K562 (cell line): ENCODE measurements at regions not wholly inside any gene's neighbourhood (a gene's known extent, or its start where the extent isn't known, plus 50 kb on each side); places are given as distances from the start of the nearest gene placed in this dataset.

Experiments
- ATAC-seq: fragments of 200-7000 bp; cut with Tn5 transposase; 3 replicates; pipeline ENCODE4 v1.9.1; 2020; ENCODE audit warnings: moderate library complexity
- BruUV-seq: library from RNA; stranded (reverse); fragments of 400-500 nt; replicated peaks from 2 replicates; lab custom pipeline; 2021; lab: Mats Ljungman, UMichigan
- CTCF ChIA-PET: fragments of 300-600 bp; formaldehyde crosslinking; extraction: SDS; loops from one replicate; lab custom pipeline; 2021; ENCODE audit warnings: low intra/inter-chr PET ratio; lab: Yijun Ruan, JAX
- POLR2A ChIA-PET: fragments of 300-600, 350-650 bp; sonication (Branson Sonifier 250); formaldehyde crosslinking; extraction: SDS; loops from one replicate; lab custom pipeline; 2021; ENCODE audit warnings: antibody characterized with exemption, inconsistent platforms; lab: Yijun Ruan, JAX
- DNase-seq, 4 experiments: peaks; one replicate each; pipeline versions ENCODE4 v3.0.0 to v3.0.0-alpha.2; 2011 to 2018; ENCODE audit warnings: low spot score in 3 of 4, mixed read lengths in 3 of 4; ENCODE audit errors: extremely low read depth in 1 of 4
- FAIRE-seq: peaks from 2 replicates; lab custom pipeline; 2011; peaks lifted over from hg19 to GRCh38; lab: Jason Lieb, UNC
- H2AFZ ChIP-seq: 2 replicates; pipeline ENCODE4 v1.6.0; 2011; ENCODE audit warnings: low read depth, low read length, control low read depth, inconsistent platforms
- H3K27ac ChIP-seq: fragments of 200-600 bp; 3 replicates; pipeline ENCODE4 v1.8.0; 2011; ENCODE audit warnings: low read depth, mild to moderate bottlenecking, control low read depth, inconsistent platforms, low read length, moderate library complexity, mixed read lengths; ENCODE audit errors: extremely low read depth
- H3K27me3 ChIP-seq, 2 experiments: fragments of 300-600 bp in 1 of 2; 2 replicates in 1 of 2; 3 replicates in 1 of 2; pipeline versions ENCODE4 v1.6.0 to v1.8.0; 2011; ENCODE audit warnings: inconsistent platforms in 2 of 2, low read length in 2 of 2, mild to moderate bottlenecking in 1 of 2, mixed read lengths in 1 of 2, moderate library complexity in 1 of 2; ENCODE audit not compliant: control insufficient read depth in 2 of 2, insufficient read depth in 2 of 2
- H3K36me3 ChIP-seq: fragments of 300-600 bp; 3 replicates; pipeline ENCODE4 v1.8.0; 2011; ENCODE audit warnings: mild to moderate bottlenecking, low read length, inconsistent platforms; ENCODE audit not compliant: control insufficient read depth, insufficient read depth
- H3K4me1 ChIP-seq, 2 experiments: fragments of 200-600 bp in 1 of 2; replicated peaks in 1 of 2; 2 replicates in 1 of 2; 3 replicates in 1 of 2; pipeline versions ENCODE4 v1.5.1 to v1.8.0; 2011; ENCODE audit warnings: inconsistent platforms in 2 of 2, low read length in 2 of 2, mild to moderate bottlenecking in 1 of 2, mixed read lengths in 1 of 2, moderate library complexity in 1 of 2; ENCODE audit not compliant: control insufficient read depth in 2 of 2, insufficient read depth in 2 of 2
- H3K4me2 ChIP-seq: 2 replicates; pipeline ENCODE4 v1.6.1; 2011; ENCODE audit warnings: low read length, control low read depth, inconsistent platforms, mixed read lengths; ENCODE audit not compliant: insufficient read depth
- H3K4me3 ChIP-seq: fragments of 200-600 bp; sonication (generic), shearing (Covaris generic); 2 replicates; pipeline ENCODE4 v1.5.1; 2016; ENCODE audit warnings: control low read depth, inconsistent platforms
- H3K79me2 ChIP-seq: fragments of 200-600 bp; 3 replicates; pipeline ENCODE4 v1.8.0; 2011; ENCODE audit warnings: low read length, inconsistent platforms; ENCODE audit not compliant: control insufficient read depth, insufficient read depth
- H3K9ac ChIP-seq, 2 experiments: 2 replicates each; pipeline versions ENCODE4 v1.6.0 to v1.6.1; 2011; ENCODE audit warnings: low read depth in 2 of 2, low read length in 2 of 2, control low read depth in 1 of 2, inconsistent platforms in 1 of 2, mild to moderate bottlenecking in 1 of 2, mixed read lengths in 1 of 2; ENCODE audit not compliant: insufficient read depth in 1 of 2
- H3K9me1 ChIP-seq: one replicate; pipeline ENCODE4 v1.6.0; 2011; ENCODE audit warnings: inconsistent platforms, mild to moderate bottlenecking, low read length, moderate library complexity; ENCODE audit not compliant: control insufficient read depth, insufficient read depth
- H3K9me3 ChIP-seq: replicated peaks from 2 replicates; pipeline ENCODE4 v1.5.1; 2011; ENCODE audit warnings: low read depth, low read length, inconsistent platforms; ENCODE audit not compliant: control insufficient read depth, insufficient read depth
- H4K20me1 ChIP-seq: replicated peaks from 2 replicates; pipeline ENCODE4 v1.6.1; 2011; ENCODE audit warnings: low read length, inconsistent platforms, mixed read lengths; ENCODE audit not compliant: control insufficient read depth, insufficient read depth
- ATF3 ChIP-seq, 2 experiments: fragments of 450-650 bp in 1 of 2; sonication (generic) in 1 of 2; formaldehyde crosslinking in 1 of 2; IDR thresholded peaks in 1 of 2; conservative IDR thresholded peaks in 1 of 2; 2 replicates each; pipeline versions ENCODE4 v1.6.1 to v1.8.1; 2016 to 2023; ENCODE audit warnings: mild to moderate bottlenecking in 2 of 2, moderate library complexity in 2 of 2, inconsistent platforms in 1 of 2, missing genetic modification reagents in 1 of 2
- ELF4 ChIP-seq: fragments of 450-650 bp; formaldehyde crosslinking; IDR thresholded peaks from 2 replicates; pipeline ENCODE4 v1.4.0; 2022; ENCODE audit warnings: missing genetic modification characterization
- EWSR1 ChIP-seq: fragments of 450-650 bp; IDR thresholded peaks from 2 replicates; pipeline ENCODE4 v1.6.1; 2018; ENCODE audit warnings: borderline replicate concordance, mild to moderate bottlenecking, low read depth, moderate library complexity; ENCODE audit not compliant: partially characterized antibody
- FOXA1 ChIP-seq: fragments of 450-650 bp; IDR thresholded peaks from 2 replicates; pipeline ENCODE4 v1.6.1; 2016; ENCODE audit warnings: mild to moderate bottlenecking, borderline replicate concordance
- HNRNPLL ChIP-seq: fragments of 200-400 bp; formaldehyde crosslinking; IDR thresholded peaks from 2 replicates; pipeline ENCODE4 v1.6.1; 2017; ENCODE audit warnings: low read length, low read depth, mild to moderate bottlenecking; ENCODE audit not compliant: poor library complexity, severe bottlenecking
- MTA3 ChIP-seq: fragments of 450-650 bp; formaldehyde crosslinking; IDR thresholded peaks from 2 replicates; pipeline ENCODE4 v1.6.1; 2017; ENCODE audit warnings: mild to moderate bottlenecking, borderline replicate concordance
- NFXL1 ChIP-seq: fragments of 450-650 bp; formaldehyde crosslinking; IDR thresholded peaks from 2 replicates; pipeline ENCODE4 v1.4.0; 2021; ENCODE audit warnings: mild to moderate bottlenecking
- PTBP1 ChIP-seq: fragments of 200-400 bp; formaldehyde crosslinking; IDR thresholded peaks from 2 replicates; pipeline ENCODE4 v1.6.1; 2017; ENCODE audit warnings: low read depth, low read length
- SRF ChIP-seq, 2 experiments: fragments of 250-450, 450-650 bp in 1 of 2; sonication (Bioruptor Pico) in 1 of 2; sonication (generic) in 1 of 2; formaldehyde crosslinking; IDR thresholded peaks; 2 replicates each; pipeline versions ENCODE4 v1.5.0 to v1.5.1; 2020 to 2022; ENCODE audit warnings: mild to moderate bottlenecking in 1 of 2, missing genetic modification reagents in 1 of 2
- STAT6 ChIP-seq: sonication (generic); formaldehyde crosslinking; IDR thresholded peaks from 2 replicates; pipeline ENCODE4 v1.8.1; 2023; ENCODE audit warnings: mild to moderate bottlenecking, missing genetic modification reagents
- TCF7L2 ChIP-seq: fragments of 150-350 bp; IDR thresholded peaks from 2 replicates; pipeline ENCODE4 v1.6.1; 2016; ENCODE audit warnings: low read depth, mild to moderate bottlenecking, low read length, moderate library complexity
- ZNF140 ChIP-seq: fragments of 250-450 bp; sonication (Bioruptor Pico); IDR thresholded peaks from 2 replicates; pipeline ENCODE4 v1.8.0; 2021; ENCODE audit warnings: moderate library complexity, mild to moderate bottlenecking, inconsistent platforms
- ZNF311 ChIP-seq: fragments of 250-450 bp; sonication (Bioruptor Pico); IDR thresholded peaks from 2 replicates; pipeline ENCODE4 v1.4.0; 2020; ENCODE audit warnings: mild to moderate bottlenecking, moderate library complexity
- WGBS: fragments of 100-300 bp; shearing (Covaris generic); methylation state at CpG from one replicate; pipeline ENCODE4 v1.1.6; 2016; ENCODE audit warnings: low coverage, mixed read lengths; ENCODE audit not compliant: insufficient coverage; ENCODE audit errors: missing lambda C conversion rate; 5-methylcytosine and 5-hydroxymethylcytosine counted together
- in situ Hi-C: fragments of 300-500 bp; cut with MboI; formaldehyde crosslinking; loops from 4 replicates; pipeline ENCODE4 v1.15.0; 2018; ENCODE audit warnings: inconsistent platforms, mixed read lengths
- intact Hi-C: fragments of 100-400 bp; cut with micrococcal nuclease; formaldehyde crosslinking; loops from 2 replicates; pipeline ENCODE4 v1.14.2; 2022
- TF ChIP-seq, protein P1 (sequence below), 2 experiments: IDR thresholded peaks in 1 of 2; conservative IDR thresholded peaks in 1 of 2; 2 replicates each; pipeline ENCODE4 v1.6.1; 2016; ENCODE audit warnings: low read depth in 2 of 2, mild to moderate bottlenecking in 1 of 2, missing compliant biosample characterization in 1 of 2, missing genetic modification characterization in 1 of 2, moderate library complexity in 1 of 2

DNA sequence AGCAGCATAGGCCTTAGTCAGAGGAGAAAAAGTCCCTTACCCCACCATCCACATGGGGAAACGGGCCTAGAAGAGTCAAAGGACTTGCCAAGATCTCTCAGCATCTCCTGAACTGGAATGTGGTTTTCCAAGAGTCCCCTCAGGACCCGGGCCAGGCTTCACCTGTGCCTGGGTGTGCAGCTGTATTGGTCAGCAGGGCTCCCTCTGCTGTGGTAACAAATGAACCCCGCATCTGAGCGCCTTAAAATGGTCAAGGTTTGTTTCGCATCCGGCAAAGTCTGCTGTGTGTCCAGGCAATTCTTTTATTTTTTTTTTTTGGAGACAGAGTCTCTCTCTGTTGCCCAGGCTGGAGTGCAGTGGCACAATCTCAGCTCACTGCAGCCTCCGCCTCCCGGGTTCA is 168.0 kb upstream of the IER5L start:
- in situ Hi-C loops (loop anchor here (25.0 kb wide), 1 partner anchor 266 kb away; the partner anchor contains the start of gene C9orf50), intact Hi-C loops (loop anchor here (10.0 kb wide), 1 partner anchor 149 kb away; no protein-coding TSS in a partner anchor)
- H3K27ac ChIP-seq: no peak overlapping the region
- no peak overlapping the region for H2AFZ ChIP-seq
- ChIA-PET CTCF (no interaction called here), POLR2A (no interaction called here)
- no peak for ATAC-seq
- H3K4me1 ChIP-seq: peaks cover 0 to 21% of the 10 kb centered on the region in 2 experiments; a peak in 2 of 5 replicates
- H3K9me3 ChIP-seq: no peaks in the 10 kb centered on the region
- no peaks in the 10 kb centered on the region for H3K27me3 ChIP-seq
- TF ChIP-seq ZNF311 (no peak), PTBP1 (no peak), ELF4 (CRISPR knock-in tag) (no peak), STAT6 (no peak), EWSR1 (no peak), FOXA1 (no peak), HNRNPLL (no peak), ATF3 (IDR thresholded peaks at IDR 0.05) (no peak), ATF3 (CRISPR knock-in tag; conservative IDR thresholded peaks at IDR 0.05) (no peak), NFXL1 (CRISPR knock-in tag) (no peak), MTA3 (no peak), SRF (CRISPR knock-in tag; IDR thresholded peaks at IDR 0.05) (no peak), ZNF140 (no peak), TCF7L2 (no peak)
- TF ChIP-seq, protein P1, sequence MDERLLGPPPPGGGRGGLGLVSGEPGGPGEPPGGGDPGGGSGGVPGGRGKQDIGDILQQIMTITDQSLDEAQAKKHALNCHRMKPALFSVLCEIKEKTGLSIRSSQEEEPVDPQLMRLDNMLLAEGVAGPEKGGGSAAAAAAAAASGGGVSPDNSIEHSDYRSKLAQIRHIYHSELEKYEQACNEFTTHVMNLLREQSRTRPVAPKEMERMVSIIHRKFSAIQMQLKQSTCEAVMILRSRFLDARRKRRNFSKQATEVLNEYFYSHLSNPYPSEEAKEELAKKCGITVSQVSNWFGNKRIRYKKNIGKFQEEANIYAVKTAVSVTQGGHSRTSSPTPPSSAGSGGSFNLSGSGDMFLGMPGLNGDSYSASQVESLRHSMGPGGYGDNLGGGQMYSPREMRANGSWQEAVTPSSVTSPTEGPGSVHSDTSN (CRISPR knock-in tag; IDR thresholded peaks at IDR 0.05; ENCODE audit: low read depth): no peak
- TF ChIP-seq, protein P1 (tag; conservative IDR thresholded peaks at IDR 0.05; ENCODE audit: low read depth): no peak
- WGBS: 72% methylated on average over 8 of the region's 8 CpGs
- no peak overlapping the region for H3K4me3 ChIP-seq
- no TSS peak for BruUV-seq
- H3K36me3 ChIP-seq: no peaks in the 10 kb centered on the region
- FAIRE-seq: no peak
- no peak for DNase-seq
- no peaks in the 10 kb centered on the region for H3K79me2 ChIP-seq
- H4K20me1 ChIP-seq: no peaks in the 10 kb centered on the region; the same call in 1 of the 2 replicates
- no peak overlapping the region for H3K4me2 ChIP-seq
- no peak overlapping the region for H3K9ac ChIP-seq
- H3K9me1 ChIP-seq: no peaks in the 10 kb centered on the region
